ENCODE measurements at regions not wholly inside any gene's neighbourhood (a gene's known extent, or its start where the extent isn't known, plus 50 kb on each side); places are given as distances from the start of the nearest gene placed in this dataset.

GRCh38 chr5:158202801-158203200 lies 343.9 kb upstream of the CLINT1 start:
- Histone ChIP-seq H4K20me1 (ENCODE audit: control insufficient read depth, insufficient read depth) (no peaks in the 10 kb centered on the region), H3K36me3 (ENCODE audit: control insufficient read depth in 2 of 2, insufficient read depth in 2 of 2, low read length in 1 of 2) (no peaks in the 10 kb centered on the region), H3K4me2 (ENCODE audit: control insufficient read depth, insufficient read depth) (no peak overlapping the region), H3K9me3 (replicated peaks; ENCODE audit: control insufficient read depth, insufficient read depth, low read length) (no peaks in the 10 kb centered on the region), H3K4me1 (ENCODE audit: control insufficient read depth, insufficient read depth, low read length) (peaks cover 12% of the 10 kb centered on the region), H2AFZ (ENCODE audit: control insufficient read depth, low read depth, low read length) (no peak overlapping the region), H3K27me3 (replicated peaks in 1 of 2; ENCODE audit: control insufficient read depth in 2 of 2, insufficient read depth in 2 of 2, low read length in 1 of 2) (peaks cover 0 to 2% of the 10 kb centered on the region in 2 experiments; a peak in 1 of 4 replicates), H3K79me2 (ENCODE audit: control insufficient read depth, insufficient read depth, low read length) (no peaks in the 10 kb centered on the region), H3K4me3 (no peak overlapping the region), H3K27ac (ENCODE audit: control insufficient read depth, insufficient read depth) (no peak overlapping the region), H3K9ac (ENCODE audit: control insufficient read depth, insufficient read depth, low read length) (no peak overlapping the region)
- ChIA-PET SMC1A (ENCODE audit: uncharacterized antibody, unreplicated experiment) (no interaction called here), POLR2A (no interaction called here), RAD21 (ENCODE audit: unreplicated experiment) (no interaction called here), CTCF (no interaction called here)
- DNase-seq (ENCODE audit: low read depth, low spot score) (no peak), FAIRE-seq (no peak), ATAC-seq (no peak)
- BruUV-seq (replicated peaks) = no TSS peak
- TF ChIP-seq NRF1 (conservative IDR thresholded peaks at IDR 0.05; ENCODE audit: low read depth, low read length) (no peak), EGR1 (IDR thresholded peaks at IDR 0.05; ENCODE audit: borderline replicate concordance in 1 of 2, low read depth in 2 of 2, low read length in 2 of 2) (no peak), CEBPB (IDR thresholded peaks at IDR 0.05; ENCODE audit: borderline replicate concordance in 1 of 2, low read depth in 2 of 2, low read length in 2 of 2) (no peak), ELK1 (IDR thresholded peaks at IDR 0.05; ENCODE audit: low read depth, low read length) (no peak), MYC (IDR thresholded peaks at IDR 0.05; ENCODE audit: insufficient read depth, insufficient read length, insufficient replicate concordance, low read length, severe bottlenecking) (no peak), ATF7 (IDR thresholded peaks at IDR 0.05; ENCODE audit: low read depth) (no peak)
- intact Hi-C loops (cut with micrococcal nuclease; ENCODE audit: unreplicated experiment) (no loop called here), in situ Hi-C loops (cut with MboI) (no loop called here)
- WGBS (ENCODE audit: insufficient coverage, insufficient replicate concordance, low lambda C conversion rate, missing lambda C conversion rate) = 86% methylated on average over 7 of the region's 7 CpGs

- Histone ChIP-seq H3K36me3 (ENCODE audit: control insufficient read depth in 2 of 2, insufficient read depth in 2 of 2, low read length in 1 of 2) (no peaks in the 10 kb centered on the region), H3K79me2 (ENCODE audit: control insufficient read depth, insufficient read depth, low read length) (no peaks in the 10 kb centered on the region), H3K4me3 (no peak overlapping the region), H2AFZ (ENCODE audit: control insufficient read depth, low read depth, low read length) (no peak overlapping the region), H4K20me1 (ENCODE audit: control insufficient read depth, insufficient read depth) (no peaks in the 10 kb centered on the region), H3K4me2 (ENCODE audit: control insufficient read depth, insufficient read depth) (no peak overlapping the region), H3K4me1 (ENCODE audit: control insufficient read depth, insufficient read depth, low read length) (peaks cover 12% of the 10 kb centered on the region), H3K27ac (ENCODE audit: control insufficient read depth, insufficient read depth) (no peak overlapping the region), H3K27me3 (replicated peaks in 1 of 2; ENCODE audit: control insufficient read depth in 2 of 2, insufficient read depth in 2 of 2, low read length in 1 of 2) (peaks cover 0 to 2% of the 10 kb centered on the region in 2 experiments; a peak in 1 of 4 replicates), H3K9me3 (replicated peaks; ENCODE audit: control insufficient read depth, insufficient read depth, low read length) (no peaks in the 10 kb centered on the region; the same call in 2 of the 3 replicates), H3K9ac (ENCODE audit: control insufficient read depth, insufficient read depth, low read length) (no peak overlapping the region)
- POLR2A ChIA-PET = no interaction called here
- CTCF ChIA-PET = no interaction called here
- SMC1A ChIA-PET (ENCODE audit: uncharacterized antibody, unreplicated experiment) = no interaction called here
- in situ Hi-C loops (cut with MboI) (no loop called here), intact Hi-C loops (cut with micrococcal nuclease; ENCODE audit: unreplicated experiment) (no loop called here)
- no peak for DNase-seq (ENCODE audit: low read depth, low spot score)
- BruUV-seq (replicated peaks) = no TSS peak
- no peak for ATAC-seq
- no peak for FAIRE-seq
- 56% methylated on average over 4 of the region's 4 CpGs for WGBS (ENCODE audit: insufficient coverage, insufficient replicate concordance, low lambda C conversion rate, missing lambda C conversion rate)
- RAD21 ChIA-PET (ENCODE audit: unreplicated experiment) = no interaction called here
- TF ChIP-seq CHD4 (IDR thresholded peaks at IDR 0.05) (no peak), SP1 (IDR thresholded peaks at IDR 0.05; ENCODE audit: low read depth, low read length) (no peak)
Measured at GRCh38 chr5:158200619-158201018, 341.7 kb upstream of the CLINT1 start.
